GM19452 (cell line): ENCODE measurements at regions not wholly inside any gene's neighbourhood (a gene's known extent, or its start where the extent isn't known, plus 50 kb on each side); places are given as distances from the start of the nearest gene placed in this dataset.
"Not testable (repeated sequence)": the region's sequence is repeated elsewhere in the genome, so short reads cannot be mapped to it uniquely, and the experiment has no call there.

ENCODE experiments used
- ATAC-seq: cut with Tn5 transposase; IDR thresholded peaks from one replicate; pipeline ENCODE4 v1.9.1; 2021; ENCODE audit not compliant: unreplicated experiment

DNA sequence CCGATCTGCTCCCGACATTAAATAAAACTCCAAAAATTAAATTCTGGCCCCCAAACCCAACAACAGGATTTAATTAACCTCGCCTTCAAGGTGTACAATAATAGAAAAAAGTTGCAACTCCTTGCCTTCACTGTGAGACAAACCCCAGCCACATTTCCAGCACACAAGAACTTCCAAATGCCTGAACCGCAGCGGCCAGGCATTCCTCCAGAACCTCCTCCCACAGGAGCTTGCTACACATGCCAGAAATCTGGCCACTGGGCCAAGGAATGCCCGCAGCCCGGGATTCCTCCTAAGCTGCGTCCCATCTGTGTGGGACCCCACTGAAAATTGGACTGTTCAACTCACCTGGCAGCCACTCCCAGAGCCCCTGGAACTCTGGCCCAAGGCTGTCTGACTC, 88.2 kb upstream of the TRIB2 start:
- ATAC-seq, result not testable (repeated sequence)

DNA sequence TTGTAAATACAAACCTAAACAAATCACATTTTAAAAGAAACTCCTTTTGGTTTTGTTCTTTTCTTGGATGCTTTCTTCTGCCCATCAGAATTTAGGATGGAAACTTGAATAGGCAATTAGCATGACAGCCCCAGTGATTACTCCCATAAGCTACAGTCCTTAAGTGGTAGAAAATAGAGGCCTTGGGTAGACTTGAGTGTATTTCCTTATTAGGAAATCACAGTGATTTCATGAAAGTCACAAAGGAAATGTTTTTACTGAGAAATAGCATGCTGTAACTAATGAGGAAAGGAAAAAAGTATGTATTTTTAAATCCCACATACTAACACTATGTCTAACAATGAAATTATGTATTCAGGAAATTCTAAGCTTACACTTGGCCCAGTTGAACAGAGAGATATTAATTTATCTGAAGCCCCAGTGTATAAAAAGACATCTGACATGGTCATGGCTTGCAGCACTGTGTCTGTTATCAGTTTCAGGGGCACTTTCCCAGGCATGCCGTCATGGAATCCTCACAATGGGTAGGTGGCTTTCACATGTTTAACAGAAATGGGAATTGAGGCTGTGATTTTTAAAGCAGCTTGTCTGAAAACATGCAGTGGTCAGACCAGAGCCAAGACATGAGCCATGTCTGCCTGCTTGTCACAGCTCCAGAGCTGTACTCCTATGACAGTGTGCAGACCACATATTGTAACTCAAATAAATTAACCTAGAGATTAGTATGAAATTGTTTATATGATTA, 79.7 kb upstream of the TRIB2 start:
- ATAC-seq, result no peak

- ATAC-seq, result no peak
Measured at GRCh38 chr2:12637754-12638153, 79.0 kb upstream of the TRIB2 start.

DNA sequence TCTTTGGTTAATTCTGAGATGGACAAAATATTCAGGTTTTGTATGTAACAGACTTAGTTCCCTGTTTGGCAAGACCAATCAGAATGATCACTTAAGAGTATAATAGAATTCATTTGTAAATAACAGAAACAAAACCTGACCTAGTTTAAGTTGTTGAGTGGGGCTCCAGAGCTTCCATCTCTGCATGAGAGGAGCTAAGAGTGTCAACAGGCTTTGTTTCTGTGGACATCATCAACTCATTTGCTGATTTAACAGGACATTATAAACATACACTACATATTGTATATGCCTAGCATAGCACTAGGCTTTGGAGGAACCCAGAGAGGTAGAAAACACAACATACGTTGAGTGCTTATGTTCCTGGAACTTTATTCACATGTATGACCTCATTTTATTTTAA, 75.3 kb upstream of the TRIB2 start:
- ATAC-seq, result no peak

DNA sequence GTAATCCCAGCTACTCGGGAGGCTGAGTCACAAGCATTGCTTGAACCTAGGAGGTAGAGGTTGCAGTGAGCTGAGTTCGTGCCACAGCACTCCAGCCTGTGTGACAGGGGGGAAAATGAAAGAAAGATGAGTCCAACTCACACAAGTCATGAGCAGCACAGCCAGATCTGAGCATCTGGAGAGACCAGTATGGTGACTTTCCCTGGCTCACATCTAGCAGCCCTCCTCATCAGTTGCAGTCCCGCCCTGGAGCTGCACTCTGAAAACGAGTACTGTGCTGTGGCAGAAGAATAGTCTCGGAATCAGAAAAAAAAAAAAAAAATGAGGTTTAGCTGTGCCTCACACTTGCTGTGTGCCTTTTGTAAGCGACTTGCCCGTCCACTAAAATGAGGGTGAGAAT, 74.4 kb upstream of the TRIB2 start:
- no peak for ATAC-seq

- no peak for ATAC-seq
Measured at GRCh38 chr2:12642859-12643258, 73.9 kb upstream of the TRIB2 start.

DNA sequence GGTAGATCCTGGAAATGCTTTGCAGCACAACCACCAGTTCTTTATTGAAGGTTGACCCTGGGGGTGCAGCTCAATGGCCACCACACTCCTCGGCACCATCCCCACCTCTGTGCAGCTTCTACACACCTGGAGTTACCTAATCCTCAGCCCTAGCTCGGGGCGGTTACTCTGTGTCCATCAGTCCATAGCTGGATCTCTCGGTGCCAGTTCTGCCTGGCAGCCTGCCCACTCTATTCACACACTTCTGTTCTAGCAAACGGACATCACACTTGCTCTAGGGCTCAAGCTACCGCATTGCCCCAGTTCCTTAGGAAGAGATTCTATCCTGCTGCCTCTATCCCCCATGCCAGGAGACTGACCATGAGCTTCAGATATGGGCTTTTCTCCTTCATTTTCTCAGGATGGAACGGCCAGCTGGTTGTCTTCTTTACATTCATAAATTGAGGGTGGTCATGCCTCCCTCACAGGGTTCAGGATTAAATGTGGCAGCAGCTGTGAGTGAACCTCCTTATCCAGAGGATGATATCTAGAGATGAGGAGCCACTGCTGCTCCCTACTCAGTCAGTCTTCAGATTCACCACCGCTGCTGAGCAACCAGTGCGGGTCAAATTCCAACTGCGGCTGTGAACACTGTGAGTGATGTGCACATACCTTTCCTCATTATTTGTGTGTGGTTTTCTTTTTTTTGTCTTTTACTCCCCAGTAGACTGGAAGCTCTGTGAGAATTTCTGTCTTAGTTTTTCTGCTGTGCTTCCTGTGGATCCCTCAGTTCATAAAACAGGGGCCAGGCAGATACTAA, 66.9 kb upstream of the TRIB2 start:
- no peak for ATAC-seq

DNA sequence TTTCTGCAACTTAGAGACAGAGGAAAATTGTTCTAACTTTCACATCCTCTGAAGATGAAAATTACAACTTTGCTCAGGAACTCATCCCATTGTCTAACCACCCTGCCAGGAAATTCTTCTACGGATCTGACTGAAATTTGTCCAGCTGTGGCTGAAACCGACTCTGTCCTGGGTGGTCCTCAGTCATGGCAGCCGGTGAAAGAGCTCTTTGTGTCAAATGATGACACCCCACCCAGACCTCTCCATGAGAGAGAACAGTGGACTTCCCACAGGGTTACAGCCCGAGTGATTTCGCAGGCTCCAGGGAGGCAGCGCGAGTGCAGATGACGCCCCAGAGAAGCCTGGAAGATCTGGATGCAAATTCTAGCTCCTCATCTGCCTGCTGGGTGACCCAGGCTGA, 65.1 kb upstream of the TRIB2 start:
- no peak for ATAC-seq

DNA sequence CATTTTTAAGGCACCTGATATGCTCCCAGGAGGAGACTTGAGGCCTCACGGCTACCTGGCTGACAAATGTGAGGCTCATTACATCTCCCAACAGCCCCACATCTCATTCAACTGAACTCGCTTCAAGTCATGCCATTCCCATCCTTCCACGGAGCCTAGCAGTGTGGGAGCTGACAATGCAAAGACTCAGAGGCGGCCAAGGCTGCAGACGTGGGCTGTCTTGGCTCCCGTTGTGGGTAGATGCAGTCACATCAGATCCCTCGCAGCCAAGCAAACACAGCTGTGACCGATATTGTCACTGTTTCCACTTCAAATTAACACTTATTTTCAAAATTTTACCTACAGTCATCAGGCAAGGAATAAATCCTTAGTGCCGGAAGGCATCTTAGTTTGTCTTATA, 64.0 kb upstream of the TRIB2 start:
- no peak for ATAC-seq

DNA sequence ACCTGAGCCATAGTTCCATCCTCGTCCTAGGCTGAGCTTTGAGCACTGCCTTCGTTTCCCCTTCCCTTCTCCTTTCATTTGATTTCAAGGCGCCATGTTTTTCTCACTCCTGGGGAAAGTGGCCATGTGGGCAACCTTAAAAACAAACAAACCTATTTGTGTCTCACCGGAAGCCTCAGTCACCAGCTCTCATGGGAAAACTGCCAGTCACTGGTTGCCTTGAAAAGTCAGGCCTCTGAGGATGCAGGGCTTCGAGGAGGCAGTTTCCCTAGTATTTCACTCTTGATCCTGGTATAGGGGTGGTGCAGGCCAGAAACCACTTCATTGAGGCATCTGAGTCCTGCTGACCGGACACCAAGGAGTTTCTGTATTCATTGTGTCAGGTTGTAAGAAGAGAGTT, 59.2 kb upstream of the TRIB2 start:
- no peak for ATAC-seq

DNA sequence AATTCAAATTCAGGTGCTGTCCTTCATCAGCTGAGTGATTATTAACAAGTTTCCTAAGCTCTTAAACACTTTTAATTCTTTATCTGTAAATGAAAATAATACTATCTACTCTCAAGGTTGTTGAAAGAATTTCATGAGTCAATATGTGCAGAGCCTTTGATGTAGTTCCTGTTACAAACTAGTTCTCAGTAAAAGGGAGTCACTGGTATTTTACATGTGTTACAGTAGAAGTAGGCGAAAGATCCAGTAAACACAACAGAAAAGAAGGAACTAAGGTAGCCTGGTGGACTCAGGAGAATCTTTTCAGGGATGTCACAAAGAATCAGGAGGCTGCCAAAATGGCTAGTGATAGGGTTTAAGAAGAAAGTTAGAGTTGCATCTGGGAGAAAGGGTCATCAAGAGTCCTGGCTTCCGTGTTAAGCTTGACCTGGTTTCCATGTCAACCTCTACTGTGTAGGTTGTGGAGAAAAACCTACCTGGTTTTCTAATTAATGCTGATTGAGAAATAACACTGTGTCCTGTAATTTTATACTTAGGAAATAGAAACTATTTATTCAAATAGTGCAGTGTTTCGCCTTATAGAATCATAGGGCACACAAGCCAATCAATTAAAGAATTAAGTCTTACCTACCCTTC, 58.3 kb upstream of the TRIB2 start:
- no peak for ATAC-seq

- ATAC-seq, result no peak
Measured at GRCh38 chr2:12661489-12661888, 55.2 kb upstream of the TRIB2 start.

DNA sequence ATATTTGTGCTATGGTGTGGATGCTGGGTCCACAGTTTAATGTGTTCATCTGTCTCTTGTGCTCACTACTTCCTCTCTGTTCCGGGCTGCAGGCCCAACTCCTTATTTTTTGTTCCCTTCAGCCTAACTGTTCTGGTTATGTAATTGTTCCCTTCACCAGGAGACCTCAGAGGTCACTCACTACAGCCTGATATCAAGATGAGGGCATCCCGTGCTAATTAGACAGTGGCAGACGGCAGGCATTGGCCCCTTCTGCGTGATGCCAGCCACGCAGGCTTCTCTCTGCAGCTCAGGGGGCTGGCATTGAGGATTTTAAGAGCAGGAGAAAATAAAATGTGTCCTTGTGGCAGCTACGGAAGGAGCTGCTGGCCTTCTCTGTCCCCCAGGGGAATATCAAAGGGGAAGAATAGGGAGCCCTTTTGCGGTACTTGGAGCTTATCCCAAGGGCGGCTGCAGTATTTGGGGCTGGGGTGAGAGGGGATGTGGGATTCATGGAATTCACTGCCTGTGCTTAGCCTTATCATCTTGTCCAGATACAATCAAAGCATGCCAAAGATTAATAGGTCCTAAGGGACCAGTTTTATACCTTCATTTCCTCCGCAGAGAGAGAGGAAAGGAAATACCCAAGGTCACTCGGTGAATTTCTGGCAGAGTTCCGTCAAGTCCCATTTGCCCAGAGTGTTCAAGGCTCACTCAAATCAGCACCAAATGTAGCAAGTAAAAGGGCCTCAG, 53.3 kb upstream of the TRIB2 start:
- ATAC-seq, result no peak

DNA sequence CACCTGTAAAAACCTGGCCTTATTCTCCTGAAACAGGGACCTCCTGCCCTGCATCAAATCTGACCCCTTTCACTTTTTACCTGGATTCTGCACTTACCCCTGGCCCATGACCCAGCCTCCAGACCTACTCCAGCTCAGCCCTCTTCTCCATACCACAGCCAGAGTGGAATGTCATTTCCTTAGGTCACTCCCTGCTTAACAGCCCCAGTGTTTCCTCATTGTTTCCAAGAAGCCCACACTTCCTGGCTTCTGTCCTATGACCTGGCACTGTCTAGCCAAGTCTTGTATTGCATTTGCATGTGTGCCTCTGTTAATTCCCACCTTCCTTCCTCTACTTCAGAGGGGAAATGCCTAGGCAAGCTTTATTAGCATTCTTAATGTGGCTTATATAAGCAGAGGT, 51.4 kb upstream of the TRIB2 start:
- no peak for ATAC-seq

DNA sequence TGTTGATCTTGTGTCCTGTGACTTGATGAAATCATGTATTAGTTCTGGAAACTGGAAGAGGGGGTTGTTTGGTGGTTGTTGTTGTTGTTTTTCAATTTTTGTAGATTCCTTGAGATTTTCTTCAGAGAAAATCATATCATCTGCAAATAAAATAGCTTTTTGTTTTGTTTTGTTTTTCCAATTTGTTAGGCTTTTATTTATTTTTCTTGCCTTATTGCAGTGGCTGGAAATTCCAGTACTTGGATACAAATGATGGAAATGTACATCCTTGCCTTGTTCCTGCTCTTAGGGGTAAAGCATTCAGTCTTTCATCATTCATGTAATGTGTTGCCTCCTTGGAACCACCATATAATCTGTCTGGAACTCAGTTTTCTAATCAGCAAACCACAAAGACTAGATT, 50.3 kb upstream of the TRIB2 start:
- no peak for ATAC-seq
